CD4-positive, alpha-beta T cell treated with Interleukin-4 for 1 hour (primary cell): ENCODE measurements at regions not wholly inside any gene's neighbourhood (a gene's known extent, or its start where the extent isn't known, plus 50 kb on each side); places are given as distances from the start of the nearest gene placed in this dataset.

ENCODE experiments used
- DNase-seq, 2 donors: peaks; one replicate each; pipeline ENCODE4 v3.0.0-alpha.2; 2020 to 2022

DNA sequence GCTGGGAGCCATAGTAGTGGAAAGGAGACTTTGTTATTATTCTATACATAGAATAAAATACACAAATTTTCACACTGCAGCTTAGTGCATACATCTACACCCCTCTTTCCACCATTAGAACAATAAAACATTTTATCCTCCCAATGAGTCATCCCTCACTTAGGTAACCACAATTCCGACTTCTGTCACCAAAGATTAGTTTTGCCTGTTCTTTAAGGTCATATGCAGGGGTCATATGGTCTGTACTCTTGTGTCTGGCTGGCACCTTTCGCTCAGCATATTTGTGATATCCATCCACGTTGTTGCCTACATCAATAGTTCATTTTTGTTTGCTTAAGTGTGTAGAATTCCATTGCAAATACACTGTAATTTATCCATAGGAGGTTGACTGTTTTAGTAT, 399.4 kb downstream of the SHQ1 start:
- DNase-seq, result no peak

DNA sequence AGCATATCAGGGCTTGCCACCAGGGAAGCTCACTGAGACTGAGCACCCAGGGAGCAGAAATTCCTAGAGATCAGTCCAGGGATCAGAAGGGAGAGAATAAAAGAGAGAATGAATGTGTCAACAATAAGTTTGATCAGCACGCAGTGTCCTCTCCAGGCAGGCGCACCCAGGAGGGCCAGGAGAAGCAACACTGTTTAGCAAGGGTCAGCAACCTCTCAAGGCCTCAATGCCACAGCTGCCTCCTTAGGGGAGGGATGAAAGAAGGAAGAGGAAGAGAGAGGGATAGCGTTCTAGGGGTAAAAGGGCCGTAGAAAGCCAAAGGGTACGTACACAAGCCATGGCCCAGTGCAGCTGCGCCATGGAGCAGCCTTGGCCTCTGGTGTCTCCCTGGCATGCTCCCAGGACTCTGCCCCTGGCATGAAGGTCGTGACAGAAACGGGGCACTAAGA, 399.8 kb downstream of the SHQ1 start:
- DNase-seq, result no peak

GRCh38 chr3:72447059-72447946, 400.9 kb downstream of the SHQ1 start:
- DNase-seq, result peak; percentile 92 to 94

DNA sequence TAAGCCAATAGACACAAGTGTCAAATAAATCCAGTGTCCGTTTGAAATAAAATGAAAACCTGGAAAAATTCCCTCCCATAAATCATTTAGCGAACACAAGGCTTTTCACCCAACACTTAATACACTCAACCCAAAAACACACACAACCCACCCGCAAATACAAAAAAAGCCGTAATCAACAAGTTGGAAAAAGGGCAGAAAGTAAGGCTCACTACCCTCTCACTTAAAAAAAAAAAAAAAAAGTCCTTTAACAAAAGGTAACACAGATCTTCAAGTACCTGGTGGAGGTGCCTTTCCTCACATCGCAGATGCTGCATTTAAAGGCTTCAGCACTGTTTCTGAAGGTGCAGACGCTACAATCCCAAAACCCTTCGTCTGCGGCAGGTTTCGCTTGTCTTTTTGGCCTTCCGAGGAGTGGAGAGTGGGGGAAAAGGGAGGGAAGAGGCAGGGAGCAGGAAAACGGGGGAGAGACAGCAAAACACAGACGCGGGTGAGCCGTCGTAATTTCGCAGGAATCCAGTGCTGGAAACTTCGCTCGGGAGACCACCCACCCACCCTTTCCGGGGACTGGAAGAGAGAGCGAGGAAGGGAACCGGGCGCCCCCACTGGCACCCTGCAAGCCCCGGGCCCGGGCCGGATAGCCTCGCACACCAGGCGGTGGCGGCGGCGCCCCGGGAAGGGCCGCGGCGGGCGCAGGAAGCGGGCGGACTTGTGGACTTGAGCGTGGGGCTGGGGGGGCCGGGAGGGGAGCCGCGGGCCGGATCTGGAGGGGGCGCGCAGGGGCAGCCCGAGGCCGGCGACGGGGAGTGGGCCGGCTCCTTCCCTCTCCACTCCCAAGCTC, 401.8 kb downstream of the SHQ1 start, which contains the start of gene RYBP:
TSS of gene RYBP (minus strand) at position 404 of the 841 bp plus-strand sequence.
- DNase-seq, result peak; percentile 25 to 46

DNA sequence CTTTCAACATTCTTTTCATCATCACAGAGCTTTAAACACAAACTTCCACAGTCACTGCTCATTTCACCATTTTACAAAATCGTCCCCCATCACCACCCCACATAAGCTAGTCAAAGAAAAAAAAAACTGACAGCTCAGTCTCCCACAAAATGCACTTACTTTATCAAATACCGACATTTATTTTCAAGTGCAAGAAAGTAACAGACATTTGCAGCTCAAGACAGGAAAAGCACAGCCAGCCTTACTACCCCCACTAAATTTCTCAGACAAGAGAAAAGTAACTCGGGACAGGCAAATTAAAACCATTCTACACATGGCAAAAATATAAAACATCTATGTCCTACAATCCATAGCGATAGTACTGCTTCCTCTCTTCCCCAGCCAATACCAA, 402.4 kb downstream of the SHQ1 start:
- DNase-seq, result no peak

DNA sequence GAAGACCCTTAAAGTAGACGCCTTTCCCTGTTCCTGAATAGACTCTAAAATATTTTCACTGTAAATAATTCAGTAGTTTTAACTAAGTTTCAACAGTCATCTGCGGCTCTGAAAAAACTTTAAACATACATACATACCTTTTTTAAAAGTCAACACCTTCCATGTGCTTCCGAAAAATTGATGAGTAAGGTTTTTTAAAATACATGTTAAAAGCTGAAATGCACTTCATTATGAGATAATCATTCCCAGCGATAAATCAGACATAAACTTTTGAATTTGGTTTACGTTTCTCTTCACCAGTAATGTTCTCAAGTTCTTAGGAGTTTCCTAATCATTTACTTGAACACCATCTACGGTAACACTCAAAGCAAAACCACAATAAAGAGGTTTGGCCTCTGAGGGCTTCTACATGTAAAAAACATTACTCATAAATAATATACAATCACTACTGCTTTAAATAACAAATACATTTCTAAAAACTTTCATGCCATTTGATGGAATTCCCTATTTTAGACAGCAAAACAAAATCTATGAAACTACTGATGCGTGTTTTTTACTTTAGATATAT, 403.5 kb downstream of the SHQ1 start:
- DNase-seq, result peak in 1 of 2 donors; percentile 64

GRCh38 chr3:72442759-72443158, 405.5 kb downstream of the SHQ1 start:
- no peak for DNase-seq

- no peak for DNase-seq
These were observed 406.8 kb downstream of the SHQ1 start for GRCh38 chr3:72441284-72441994.

GRCh38 chr3:72440491-72440890, 407.8 kb downstream of the SHQ1 start:
- no peak for DNase-seq

GRCh38 chr3:72439321-72440183, 408.7 kb downstream of the SHQ1 start:
- DNase-seq, result no peak

GRCh38 chr3:72437661-72438406, 410.4 kb downstream of the SHQ1 start:
- no peak for DNase-seq

- no peak for DNase-seq
These were observed 411.2 kb downstream of the SHQ1 start for GRCh38 chr3:72436863-72437592.

GRCh38 chr3:72434296-72434695, 413.9 kb downstream of the SHQ1 start:
- DNase-seq, result no peak

- no peak for DNase-seq
These were observed 416.0 kb downstream of the SHQ1 start for GRCh38 chr3:72432246-72432645.

DNA sequence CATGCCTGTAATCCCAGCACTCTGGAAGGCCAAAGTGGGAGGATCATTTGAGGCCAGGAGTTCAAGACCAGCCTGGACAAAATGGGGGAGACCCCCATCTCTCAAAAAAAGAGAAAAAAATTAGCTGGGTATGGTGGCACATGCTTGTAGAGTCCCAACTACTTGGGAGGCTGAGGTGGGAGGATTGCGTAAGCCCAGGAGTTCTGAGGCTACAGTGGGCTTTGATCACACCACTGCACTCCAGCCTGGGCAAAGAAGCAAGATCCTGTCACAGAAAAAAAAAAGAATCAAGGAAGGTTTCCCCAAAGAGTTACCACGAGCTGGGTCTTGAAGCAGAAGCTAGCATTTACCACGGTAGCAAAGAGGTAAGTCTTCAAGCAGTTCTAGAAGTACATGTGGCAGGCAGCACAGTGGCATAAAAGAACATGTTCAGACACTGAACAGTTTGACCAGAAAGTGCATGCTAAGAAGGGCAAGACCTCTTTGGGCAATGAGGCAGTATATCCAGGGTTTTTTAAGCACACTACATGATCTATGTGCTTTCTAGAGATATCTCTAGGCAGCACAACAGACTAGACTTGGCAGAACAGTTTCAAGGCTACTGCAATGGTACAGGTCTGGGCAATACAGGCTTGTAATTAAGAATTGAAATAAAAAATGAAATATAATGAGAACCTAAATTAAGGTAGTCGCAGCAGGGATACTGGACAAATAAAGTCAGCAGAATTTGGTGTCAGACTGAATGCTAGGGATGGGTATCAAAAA, 418.5 kb downstream of the SHQ1 start:
- no peak for DNase-seq

DNA sequence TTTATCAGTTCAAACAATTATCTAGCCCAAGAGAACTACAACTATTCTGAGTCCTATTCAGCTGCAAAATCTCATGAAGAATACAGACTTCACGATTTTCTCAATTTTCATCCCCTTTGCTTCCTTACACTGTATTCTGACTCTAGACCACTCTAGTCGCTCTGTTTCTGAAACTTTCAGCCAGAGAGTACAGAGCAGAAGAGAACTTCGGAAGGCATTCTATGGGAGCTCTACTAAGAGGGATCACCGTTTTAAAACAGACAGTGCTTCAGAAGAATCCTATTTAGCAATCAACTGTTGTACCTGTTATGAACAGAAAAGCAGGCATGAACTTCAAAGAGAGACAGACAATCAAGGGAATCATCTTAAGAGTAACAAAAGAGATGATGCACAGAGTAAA, 419.4 kb downstream of the SHQ1 start:
- DNase-seq, result no peak

GRCh38 chr3:72427624-72428023, 420.6 kb downstream of the SHQ1 start:
- DNase-seq, result peak in 1 of 2 donors; percentile 23

GRCh38 chr3:72426618-72427397, 421.4 kb downstream of the SHQ1 start:
- no peak for DNase-seq

- DNase-seq, result no peak
These were observed 424.6 kb downstream of the SHQ1 start for GRCh38 chr3:72423643-72424042.
